ENCODE measurements at regions not wholly inside any gene's neighbourhood (a gene's known extent, or its start where the extent isn't known, plus 50 kb on each side); places are given as distances from the start of the nearest gene placed in this dataset.
"Not testable (repeated sequence)": the region's sequence is repeated elsewhere in the genome, so short reads cannot be mapped to it uniquely, and the experiment has no call there.

DNA sequence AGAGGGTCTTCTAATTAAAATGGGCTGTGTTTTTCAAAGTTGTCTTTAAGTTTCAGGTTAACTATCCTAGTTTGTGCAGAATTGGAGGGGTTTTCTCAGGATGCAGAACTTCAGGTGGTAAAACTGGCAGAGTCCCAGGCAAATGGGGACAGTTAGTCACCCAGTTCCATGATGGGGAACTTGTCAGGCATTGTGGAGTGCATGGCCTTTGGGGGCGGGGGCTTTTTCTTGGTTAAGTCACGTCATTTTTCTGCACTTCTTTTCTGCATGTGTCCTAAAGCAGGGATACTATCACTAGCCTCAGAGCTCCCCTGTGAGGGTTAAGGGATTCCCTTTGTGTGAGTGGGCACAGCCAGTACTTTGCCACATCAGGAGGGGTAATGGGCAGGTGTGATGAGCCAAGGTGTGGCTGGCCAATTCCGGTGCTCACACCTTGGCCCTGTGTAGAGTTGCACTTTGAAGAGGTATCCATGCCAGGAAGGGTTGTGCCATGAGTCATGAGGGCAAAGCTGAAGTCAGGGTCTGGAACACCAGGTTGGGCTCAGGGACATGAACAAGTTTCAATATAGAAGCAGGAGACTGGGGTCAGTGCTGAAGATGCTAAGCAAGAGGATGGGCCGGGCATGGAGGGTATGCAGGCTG lies 126.0 kb upstream of the RREB1 start:
- no peak for DNase-seq

DNA sequence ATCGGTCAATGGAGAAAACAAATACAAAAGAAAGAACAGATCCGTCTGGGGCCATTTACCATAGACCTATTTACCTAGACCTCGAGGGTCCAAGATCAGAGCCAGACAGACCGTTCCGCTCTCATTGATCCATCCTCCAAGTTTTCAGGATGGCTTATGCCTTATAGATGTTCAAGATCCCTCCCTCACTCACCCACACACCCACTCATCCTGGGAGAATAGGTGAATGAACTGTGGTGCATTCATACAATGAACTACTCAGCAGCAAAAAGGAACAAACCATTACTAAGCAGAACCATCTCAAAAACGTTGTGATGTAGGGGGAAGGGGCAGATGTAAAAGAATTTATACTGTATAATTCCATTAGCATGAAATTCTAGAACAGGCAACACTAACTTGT lies 125.1 kb upstream of the RREB1 start:
- no peak for DNase-seq

DNA sequence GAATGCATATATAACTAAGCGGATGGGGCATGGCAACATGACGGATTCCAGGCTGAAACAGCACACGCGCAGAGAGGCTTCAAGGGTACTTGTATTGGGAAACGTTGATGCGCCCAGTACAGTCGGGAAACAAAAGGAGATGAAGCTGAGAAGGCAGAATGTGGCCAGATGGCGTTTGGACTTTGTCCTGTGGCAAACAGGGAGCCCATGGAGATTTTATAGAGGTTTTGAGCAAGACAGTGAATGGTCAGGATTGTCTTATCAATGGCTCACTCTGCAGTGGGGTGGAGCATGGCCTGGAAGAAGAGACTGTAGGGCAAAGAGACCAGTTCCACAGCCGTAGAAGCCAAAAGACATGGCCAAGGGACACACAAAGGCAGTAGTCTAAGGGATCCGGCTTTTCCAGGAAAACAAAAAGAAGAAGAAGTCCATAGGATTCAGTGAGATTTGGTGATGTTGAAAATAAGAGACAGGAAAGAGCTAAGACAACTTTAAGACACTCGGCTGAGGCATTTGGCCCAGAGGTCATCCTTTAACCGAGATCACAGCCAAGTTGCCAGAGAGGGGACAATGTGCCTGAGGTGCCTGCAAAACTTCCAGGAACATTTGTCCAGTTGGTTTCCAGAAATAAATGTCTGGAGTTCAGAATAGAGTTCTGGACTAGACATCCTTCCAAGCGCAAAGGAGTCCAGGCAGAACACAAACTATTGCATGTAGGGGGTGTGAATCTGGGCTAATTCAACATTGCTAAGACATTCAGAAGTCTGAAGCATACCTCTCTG lies 123.0 kb upstream of the RREB1 start:
- DNase-seq, result no peak

DNA sequence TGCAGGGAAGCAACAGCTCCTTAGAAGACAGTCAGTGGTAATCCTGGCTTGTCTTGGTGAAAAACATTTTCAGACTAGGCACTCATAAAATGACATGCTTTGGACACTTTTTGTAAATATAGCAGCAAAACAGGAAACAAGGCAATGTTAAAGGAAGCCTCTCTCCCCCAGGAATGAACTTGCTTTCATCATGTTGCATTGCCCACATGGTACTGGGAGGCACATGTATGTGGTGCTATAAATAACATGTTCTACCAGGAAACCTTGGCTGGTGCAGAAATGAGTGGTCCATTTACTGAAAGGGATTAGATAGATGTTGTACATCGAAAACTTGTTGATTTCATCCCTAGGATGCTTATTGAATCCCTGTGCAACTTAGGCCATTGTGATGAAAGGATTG lies 121.4 kb upstream of the RREB1 start:
- no peak for DNase-seq

DNA sequence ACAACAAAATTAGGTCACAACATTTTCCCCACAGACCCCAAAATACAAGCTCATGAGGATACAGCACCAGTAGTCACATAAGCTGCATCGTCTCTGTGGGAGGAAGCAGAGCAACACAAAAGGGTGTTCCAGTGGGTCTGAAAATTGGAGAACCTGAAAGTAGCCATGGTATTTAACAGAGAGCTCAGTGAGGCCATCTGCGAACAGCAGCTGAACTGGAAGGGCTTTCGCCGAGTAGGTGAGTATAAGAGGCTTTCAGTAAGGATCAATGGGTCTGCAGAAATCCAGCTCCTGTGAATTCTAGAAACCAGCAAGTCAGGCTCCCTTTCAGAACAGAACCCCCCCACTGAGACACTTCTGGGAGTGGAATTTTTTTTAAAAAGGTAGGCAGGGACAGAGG lies 120.0 kb upstream of the RREB1 start:
- no peak for DNase-seq

DNA sequence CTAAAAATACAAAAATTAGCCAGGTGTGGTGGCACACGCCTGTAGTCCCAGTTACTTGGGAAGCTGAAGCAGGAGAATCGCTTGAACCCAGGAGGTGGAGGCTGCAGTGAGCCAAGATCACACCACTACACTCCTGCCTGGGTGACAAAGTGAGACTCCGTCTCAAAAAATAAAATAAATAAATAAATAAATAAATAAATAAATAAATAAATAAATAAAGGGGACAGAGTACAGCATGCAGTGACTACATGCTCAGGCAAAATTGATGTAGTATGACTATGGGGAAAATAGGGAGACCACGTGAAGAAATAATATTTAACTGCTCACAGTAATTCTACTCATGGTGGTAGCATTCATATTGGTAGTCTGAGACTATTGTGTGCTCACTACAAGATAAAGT lies 117.7 kb upstream of the RREB1 start:
- not testable (repeated sequence) for DNase-seq

DNA sequence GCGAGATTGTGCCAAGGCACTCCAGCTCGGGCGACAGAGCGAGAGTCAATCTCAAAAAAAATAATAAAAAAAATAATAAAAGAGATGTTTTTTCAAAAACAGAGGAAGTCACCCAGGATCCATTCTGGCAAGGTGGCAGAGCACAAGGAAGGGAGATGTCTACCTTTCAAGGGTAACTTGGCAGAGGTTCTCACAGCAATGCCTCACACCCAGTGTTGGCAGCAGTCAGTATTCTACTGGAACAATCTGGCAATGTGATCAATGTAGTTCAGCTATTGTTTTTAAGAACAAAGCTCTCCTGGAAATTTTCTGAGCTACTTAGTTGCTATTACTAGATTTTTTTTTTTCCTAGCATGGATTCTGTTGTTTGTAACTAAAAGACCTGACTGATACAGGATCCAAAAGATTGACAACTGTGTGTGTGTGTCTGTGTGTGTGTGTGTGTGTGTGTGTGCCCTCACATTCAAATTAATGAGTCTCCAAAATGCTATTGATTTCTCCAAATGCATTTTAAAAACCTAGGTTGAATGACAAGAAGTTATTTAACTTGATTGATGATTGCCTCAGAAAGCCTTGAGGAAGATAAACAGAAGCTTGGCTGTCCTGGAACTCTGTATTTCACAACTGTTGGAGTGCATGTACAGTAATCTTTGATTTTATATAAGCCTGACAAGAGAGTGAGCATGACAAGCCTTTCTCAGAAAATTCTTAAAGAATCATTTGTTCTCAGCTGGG lies 114.1 kb upstream of the RREB1 start:
- no peak for DNase-seq

DNA sequence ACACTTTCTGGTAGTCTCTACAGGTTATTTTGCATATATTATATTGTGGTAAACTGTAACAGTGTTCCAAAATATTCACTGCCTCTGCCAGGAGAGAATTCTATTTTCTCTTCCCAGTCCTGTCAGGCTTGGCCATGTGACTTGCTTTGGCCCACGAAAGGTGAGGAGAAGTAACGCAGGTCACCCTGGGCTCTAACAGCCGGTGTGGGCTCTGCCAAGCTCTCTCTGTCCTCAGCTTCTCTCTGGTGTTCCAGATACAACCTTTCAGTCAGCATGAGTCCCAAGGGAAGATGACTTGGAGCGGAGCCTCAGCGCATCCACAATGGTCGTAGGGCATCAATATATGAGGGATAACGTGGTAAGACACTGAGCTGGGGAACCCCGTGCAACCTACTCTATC lies 113.0 kb upstream of the RREB1 start:
- no peak for DNase-seq

DNA sequence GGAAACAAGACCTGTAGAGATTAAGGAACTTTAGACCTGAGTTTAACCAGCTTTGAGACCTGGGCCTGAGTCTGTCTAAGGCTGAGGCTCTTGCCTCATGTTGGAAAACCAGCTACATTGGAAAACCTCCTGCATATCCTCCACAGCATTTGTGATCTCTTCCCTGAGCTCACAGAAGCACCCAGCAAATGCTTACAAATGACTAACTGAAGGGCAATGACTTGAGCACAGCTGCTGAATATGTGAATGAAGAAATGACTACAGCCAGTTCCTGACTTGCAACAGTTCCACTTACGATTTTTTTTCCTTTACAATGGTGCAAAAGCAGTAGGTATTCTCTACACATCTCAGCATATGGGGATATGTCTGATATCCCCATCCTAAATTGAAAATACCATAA lies 112.4 kb upstream of the RREB1 start:
- DNase-seq, result no peak

DNA sequence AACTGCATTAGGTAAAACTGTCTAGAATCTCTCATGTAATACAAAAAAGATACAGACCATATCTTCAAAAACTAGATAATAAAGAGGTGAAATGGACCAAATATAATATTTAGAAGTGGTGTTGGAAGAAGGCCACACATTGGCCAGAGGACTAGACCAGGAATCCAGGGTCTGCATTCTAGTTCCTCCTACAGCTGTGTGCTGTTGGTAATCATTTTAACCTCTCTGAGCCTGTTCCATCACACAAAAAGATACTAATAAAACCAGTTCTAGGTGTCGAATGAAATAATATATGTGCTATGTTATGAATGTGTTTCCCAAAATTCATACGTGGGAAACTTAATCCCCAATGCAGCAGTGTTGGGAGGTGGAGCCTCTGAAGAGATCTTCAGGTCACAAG lies 111.6 kb upstream of the RREB1 start:
- DNase-seq, result no peak

DNA sequence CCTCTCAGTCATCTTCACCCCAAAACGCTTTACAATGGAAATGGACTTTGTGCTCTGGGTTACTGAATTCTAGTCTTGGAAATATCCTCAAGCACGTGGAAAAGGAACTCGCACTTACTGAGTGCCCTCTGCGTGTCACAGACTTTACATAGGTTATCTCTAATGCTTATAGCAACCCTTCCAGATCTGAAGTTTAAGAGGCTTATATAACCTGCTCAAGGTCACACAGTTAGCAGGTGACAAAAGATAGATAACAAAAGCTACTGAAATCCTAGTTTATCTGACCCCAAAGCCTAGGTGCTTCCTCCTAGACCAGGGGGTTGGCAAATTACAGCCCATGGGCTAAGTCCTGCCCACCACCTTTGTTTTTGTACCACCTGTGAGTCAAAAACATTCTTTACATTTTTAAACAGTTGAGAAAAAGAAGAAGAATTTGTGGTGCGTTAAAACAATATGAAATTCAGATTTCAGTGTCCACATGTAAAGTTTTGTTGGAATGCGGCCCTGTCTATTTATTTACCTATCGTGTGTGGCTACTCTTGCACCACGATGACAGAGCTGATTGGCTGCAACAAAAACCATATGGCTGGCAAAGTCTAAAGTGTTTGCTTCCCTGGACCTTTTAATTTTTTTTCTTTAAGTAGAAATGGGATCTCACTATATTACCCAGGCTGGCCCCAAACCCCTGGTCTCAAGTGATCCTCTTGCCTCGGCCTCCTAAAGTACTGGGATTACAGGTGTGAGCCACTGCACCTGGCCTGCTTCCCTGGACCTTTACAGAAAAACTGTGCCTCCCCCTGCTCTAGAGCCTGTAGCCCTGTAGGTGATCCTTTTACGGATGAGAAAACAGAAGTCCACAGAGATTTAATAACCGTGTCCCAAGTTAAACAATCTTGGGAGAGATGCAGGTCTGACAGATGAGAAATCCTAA lies 110.2 kb upstream of the RREB1 start:
- DNase-seq, result peak in 1 of 3 experiments; percentile 62

DNA sequence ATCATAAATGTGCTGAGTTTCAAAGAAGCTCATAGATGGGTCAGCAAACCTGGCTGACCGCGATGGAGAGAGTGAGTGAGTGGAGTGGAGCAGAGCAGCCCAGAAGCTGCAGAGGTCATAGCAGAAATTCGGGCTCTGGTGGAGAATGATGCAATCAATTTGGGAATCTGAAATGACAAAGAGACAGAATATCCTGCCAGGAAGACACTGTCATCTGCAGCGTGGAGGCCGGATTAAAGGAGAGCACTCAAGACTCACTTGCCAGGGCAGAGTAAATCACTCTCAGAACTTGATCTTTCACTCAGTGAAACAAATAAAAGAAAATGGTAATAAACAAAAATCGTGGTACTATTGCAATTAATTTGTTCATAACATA lies 109.6 kb upstream of the RREB1 start:
- peak in 2 of 3 experiments; percentile 20 to 62 for DNase-seq

DNA sequence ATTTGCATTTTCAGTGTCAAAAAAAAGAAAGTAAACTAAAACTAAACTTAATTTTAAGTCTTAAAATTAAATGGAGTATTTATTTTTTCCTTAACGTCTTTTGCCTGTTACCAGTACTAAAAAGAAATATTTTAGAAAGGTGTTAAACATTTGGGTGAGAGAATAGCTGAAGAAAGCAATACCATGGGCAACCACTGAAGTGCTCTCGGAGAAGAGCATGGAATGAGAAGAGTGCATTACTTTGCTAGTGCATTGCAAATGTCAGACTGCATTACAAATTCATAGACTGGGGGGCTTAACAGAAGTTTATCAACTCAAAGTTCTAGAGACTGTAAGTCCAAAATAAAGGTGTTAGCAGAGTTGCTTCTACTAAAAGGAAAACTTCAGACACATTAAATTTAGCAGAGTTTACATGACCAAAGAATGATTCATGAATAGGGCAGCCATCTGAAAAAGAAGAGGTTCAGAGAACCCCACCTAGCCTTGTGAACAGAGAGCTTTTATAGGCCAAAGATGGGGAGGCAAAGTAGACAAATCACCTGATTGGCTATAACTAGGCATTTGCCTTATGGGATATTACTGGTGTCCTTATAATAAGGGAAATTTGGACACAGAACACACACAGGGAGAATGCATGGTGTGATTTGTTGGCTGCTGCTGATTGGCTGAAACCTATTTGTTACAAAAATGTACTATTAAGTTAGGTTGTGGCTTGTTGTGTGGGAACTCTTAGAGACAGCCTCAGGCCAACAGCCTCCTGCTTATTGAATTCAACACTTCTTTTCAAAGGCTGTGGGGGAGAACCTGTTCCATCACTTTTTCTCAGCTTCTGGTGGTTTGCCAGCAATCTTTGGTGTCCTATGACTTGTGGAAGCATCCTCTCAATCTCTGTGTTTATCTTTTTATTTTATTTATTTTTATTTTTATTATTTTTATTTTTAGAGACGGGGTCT lies 106.7 kb upstream of the RREB1 start:
- no peak for DNase-seq

DNA sequence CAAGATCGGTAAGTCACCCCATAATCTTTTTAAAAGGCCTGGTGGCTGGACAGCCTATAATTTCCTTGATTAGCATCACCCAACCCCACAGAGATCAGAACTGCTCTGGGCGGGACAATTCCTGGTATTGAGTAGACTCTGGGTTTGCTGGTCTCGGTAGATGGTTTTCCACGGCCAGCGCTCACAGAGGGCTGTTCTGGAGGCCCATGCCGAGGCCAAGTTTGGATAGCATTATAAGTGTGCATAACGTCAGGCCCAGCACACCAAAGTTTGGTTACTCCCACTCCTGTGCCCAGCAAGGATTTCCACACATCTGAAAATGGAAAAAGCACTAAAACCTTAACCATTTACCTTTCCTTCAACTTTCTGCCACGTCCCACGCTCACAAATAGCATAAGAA lies 104.7 kb upstream of the RREB1 start:
- no peak for DNase-seq

DNA sequence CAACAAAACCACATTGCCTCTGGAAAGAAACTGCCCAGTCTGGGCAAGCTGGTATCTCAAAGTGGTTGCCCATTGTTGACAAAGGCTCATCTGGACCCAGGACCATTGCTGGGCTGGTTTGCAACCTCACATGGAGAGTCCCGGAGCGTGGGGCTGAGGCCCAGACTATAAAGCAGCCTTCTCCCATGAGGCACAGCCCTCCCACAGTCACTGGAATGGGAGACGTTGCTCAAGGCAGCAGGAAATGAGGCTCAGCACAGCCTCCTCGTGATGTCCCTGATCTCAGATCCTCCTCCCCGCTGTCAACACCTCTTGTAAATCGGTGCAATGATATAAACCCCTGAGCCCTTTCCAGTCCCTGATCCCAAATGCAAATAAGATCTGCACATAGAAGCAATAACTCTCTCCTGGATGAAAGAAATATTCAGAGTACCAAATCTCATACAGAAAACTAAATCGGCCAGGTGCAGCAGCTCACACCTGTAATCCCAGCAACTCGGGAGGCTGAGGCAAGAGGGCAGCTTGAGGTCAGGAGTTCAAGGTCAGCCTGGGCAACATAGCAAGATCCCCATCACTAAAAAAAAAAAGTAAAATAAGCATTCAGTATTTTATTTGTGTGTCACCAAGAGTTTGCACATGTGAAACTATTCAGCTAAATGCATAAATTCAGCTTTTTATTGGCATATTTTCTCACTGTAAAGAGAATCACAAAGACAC lies 103.0 kb upstream of the RREB1 start:
- no peak for DNase-seq

DNA sequence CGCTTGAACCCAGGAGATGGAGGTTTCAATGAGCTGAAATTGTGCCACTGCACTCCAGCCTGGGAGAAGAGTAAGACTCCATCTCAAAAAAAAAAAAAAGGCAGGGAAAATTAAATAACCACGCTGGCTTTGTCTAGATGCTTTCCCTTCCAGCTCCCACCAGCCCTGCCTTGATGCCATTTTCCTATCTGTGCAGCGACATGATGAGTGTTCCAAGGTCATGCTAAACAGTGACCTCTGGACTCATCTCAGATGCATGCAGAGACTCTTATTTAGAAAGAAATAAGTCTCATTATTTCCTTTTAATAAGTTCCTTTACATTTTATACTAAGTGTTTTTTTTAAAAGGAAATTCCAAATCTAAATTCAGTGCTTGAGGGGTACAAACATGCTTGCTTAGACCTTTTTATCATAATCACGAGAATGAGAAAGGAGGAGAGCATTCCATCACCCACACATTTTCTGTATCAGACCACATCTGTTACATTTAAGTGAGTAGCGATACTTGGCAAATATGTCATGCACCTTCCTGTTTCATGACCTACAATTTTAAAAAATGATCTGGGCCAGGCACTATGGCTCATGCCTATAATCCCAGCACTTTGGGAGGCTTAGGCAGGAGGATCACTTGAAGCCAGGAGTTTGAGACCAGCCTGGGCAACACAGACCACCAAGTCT lies 101.1 kb upstream of the RREB1 start:
- DNase-seq, result no peak

DNA sequence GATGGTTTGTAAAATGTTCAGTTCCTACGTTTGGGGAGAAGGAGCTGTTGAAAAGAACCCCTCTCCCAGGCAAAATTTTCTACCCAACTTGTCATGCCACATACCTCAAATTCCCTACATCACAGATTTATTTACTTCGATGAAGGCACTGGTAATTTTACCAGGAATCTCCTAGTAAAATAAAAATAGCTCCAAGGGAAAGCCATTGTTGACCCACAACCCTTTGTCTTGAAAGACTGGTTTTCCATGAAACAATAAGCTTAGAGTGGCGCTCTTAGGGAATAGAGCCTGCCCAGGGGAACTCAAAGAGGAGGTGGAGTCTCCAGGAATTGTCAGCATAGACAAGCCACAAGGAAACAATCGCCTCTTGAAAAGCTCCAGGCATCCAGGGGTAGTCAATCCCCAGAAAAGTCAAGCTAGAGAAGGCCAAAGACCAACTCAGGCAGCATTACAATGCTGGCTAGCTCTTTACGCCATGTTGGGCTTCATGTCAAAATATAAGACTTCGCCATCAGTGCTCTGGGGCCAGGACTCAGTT lies 99.2 kb upstream of the RREB1 start:
- DNase-seq, result peak in 2 of 3 experiments; percentile 1 to 28

DNA sequence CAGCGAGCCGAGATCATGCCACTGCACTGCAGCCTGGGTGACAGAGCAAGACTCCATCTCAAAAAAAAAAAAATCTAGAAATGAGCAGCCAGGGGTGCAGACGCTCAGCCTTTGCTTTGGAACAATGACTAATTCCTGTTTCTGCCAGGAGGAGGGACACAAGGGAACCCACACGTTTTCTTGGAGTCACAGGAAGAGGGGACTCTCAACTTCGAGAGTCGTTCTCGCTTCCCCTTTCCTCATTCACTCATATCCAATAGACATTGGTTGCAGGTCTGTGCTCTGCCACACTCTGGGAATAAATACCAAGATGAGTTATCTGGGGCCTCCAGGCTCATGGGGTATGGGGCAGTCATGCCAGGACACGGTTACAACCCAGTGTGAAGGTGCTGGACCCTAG lies 91.5 kb upstream of the RREB1 start:
- no peak for DNase-seq

DNA sequence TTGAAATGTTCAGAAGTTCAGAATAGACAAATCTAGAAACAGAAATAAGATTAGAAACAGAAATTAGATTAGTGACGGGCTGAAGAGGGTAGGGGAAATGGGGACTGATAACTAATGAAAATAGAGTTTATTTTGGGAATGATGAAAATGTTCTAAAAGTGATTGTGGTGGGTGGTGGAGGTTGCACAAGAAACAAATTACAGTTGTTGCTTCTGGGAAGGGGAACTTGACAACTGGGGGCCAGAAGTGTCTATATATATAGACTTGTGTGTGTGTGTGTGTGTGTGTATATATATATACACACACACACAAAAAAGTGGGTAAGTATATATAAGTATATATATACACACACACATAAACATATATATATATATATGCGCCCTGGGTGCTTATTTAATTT lies 86.5 kb upstream of the RREB1 start:
- DNase-seq, result no peak

DNA sequence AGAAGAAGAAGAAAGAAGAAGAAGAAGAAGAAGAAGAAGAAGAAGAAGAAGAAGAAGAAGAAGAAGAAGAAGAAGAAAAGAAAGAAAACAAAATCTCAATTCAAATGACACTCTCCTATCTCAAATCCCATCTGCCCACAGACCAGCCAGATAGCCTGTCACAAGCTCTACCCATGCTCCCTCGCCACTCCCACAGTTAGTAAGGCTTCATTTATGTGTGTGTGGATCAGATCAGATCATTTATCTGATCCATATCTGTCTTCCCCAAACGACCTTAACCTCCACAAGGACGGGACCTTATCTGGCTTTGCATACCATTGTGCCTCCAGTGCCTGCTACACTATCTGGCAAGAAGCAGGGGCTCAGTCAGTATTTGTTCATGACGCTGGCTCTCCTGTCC lies 81.9 kb upstream of the RREB1 start:
- no peak for DNase-seq
